ENCODE measurements at regions not wholly inside any gene's neighbourhood (a gene's known extent, or its start where the extent isn't known, plus 50 kb on each side); places are given as distances from the start of the nearest gene placed in this dataset.
A peak's percentile ranks its signal among the peaks of the same experiment; 100 is the strongest.

DNA sequence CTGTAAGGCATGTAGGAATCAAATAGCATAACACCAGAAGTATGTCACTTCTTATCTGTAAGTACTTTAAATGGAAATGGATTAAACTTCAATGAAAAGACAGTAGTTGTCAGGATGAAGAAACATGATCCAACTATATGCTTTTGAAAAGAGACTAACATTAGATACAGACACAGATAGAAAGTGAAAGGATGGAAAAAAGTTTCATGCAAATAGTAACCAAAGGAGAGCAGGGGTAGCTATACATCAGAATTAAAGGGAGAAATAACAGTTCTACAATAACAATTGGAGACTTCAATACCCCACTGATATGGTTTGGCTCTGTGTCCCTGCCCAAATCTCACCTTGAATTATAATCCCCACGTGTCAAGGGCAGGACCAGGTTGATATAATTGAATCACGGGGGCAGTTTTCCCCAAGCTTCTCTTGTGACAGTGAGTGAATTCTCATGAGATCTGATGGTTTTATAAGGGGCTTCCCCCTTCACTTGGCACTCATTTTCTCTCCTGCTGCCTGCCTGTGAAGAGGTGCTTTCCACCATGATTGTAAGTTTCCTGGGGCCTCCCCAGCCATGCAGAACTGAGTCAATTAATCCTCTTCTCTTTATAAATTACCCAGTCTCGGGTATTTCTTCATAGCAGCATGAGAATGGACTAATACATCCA, 205.4 kb upstream of the CDH2 start:
- Histone ChIP-seq H3K79me2 (ENCODE audit: control insufficient read depth, insufficient read depth, low read length) (no peaks in the 10 kb centered on the region), H2AFZ (ENCODE audit: control insufficient read depth, low read depth, low read length) (no peak overlapping the region), H3K4me1 (ENCODE audit: control insufficient read depth, insufficient read depth, low read length) (no peaks in the 10 kb centered on the region), H4K20me1 (ENCODE audit: control insufficient read depth, insufficient read depth) (no peaks in the 10 kb centered on the region), H3K9ac (ENCODE audit: control insufficient read depth, insufficient read depth, low read length) (no peak overlapping the region), H3K9me3 (replicated peaks; ENCODE audit: control insufficient read depth, insufficient read depth, low read length) (no peaks in the 10 kb centered on the region; the same call in 2 of the 3 replicates), H3K27ac (ENCODE audit: control insufficient read depth, insufficient read depth) (no peak overlapping the region), H3K4me3 (no peak overlapping the region), H3K4me2 (ENCODE audit: control insufficient read depth, insufficient read depth) (no peak overlapping the region), H3K27me3 (replicated peaks in 1 of 2; ENCODE audit: control insufficient read depth in 2 of 2, insufficient read depth in 2 of 2, low read length in 1 of 2) (no peaks in the 10 kb centered on the region), H3K36me3 (ENCODE audit: control insufficient read depth in 2 of 2, insufficient read depth in 2 of 2, low read length in 1 of 2) (no peaks in the 10 kb centered on the region)
- 0% methylated on average over 3 of the region's 3 CpGs for WGBS (ENCODE audit: insufficient coverage, insufficient replicate concordance, low lambda C conversion rate, missing lambda C conversion rate)
- no TSS peak for BruUV-seq (replicated peaks)
- RAD21 ChIA-PET (ENCODE audit: unreplicated experiment), result no interaction called here
- DNase-seq (ENCODE audit: low read depth, low spot score) (no peak), ATAC-seq (peak; percentile 80), FAIRE-seq (no peak)
- SMC1A ChIA-PET (ENCODE audit: uncharacterized antibody, unreplicated experiment), result interaction anchor here (0.8 kb wide), 1 partner anchor 752 kb away, joined by 4 read pairs; no protein-coding TSS in a partner anchor
- intact Hi-C loops (cut with micrococcal nuclease; ENCODE audit: unreplicated experiment), result no loop called here
- POLR2A ChIA-PET, result no interaction called here
- peak; percentile 54; the same call in 1 of the 2 replicates for TF ChIP-seq RAD51 (IDR thresholded peaks at IDR 0.05)
- peak; percentile 75 for TF ChIP-seq MEF2B (IDR thresholded peaks at IDR 0.05; ENCODE audit: partially characterized antibody, poor library complexity, severe bottlenecking)
- TF ChIP-seq, protein P1, sequence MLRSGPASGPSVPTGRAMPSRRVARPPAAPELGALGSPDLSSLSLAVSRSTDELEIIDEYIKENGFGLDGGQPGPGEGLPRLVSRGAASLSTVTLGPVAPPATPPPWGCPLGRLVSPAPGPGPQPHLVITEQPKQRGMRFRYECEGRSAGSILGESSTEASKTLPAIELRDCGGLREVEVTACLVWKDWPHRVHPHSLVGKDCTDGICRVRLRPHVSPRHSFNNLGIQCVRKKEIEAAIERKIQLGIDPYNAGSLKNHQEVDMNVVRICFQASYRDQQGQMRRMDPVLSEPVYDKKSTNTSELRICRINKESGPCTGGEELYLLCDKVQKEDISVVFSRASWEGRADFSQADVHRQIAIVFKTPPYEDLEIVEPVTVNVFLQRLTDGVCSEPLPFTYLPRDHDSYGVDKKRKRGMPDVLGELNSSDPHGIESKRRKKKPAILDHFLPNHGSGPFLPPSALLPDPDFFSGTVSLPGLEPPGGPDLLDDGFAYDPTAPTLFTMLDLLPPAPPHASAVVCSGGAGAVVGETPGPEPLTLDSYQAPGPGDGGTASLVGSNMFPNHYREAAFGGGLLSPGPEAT (IDR thresholded peaks at IDR 0.05; ENCODE audit: low read depth), result peak; percentile 76
- no peak for TF ChIP-seq EP300 (IDR thresholded peaks at IDR 0.05; ENCODE audit: borderline replicate concordance in 1 of 2, control insufficient read depth in 1 of 2, low read depth in 2 of 2, low read length in 2 of 2)
- peak in 1 of 2 experiments; percentile 16; a peak in 1 of 4 replicates for TF ChIP-seq IKZF2 (IDR thresholded peaks at IDR 0.05)
- peak in 1 of 2 experiments; percentile 39; a peak in 1 of 4 replicates for TF ChIP-seq BHLHE40 (IDR thresholded peaks at IDR 0.05; ENCODE audit: borderline replicate concordance in 1 of 2, low read depth in 2 of 2, low read length in 1 of 2)
- TF ChIP-seq MTA2 (IDR thresholded peaks at IDR 0.05; ENCODE audit: low read depth), result peak; percentile 50; the same call in 1 of the 2 replicates
- TF ChIP-seq CBX3 (IDR thresholded peaks at IDR 0.05; ENCODE audit: borderline replicate concordance, low read depth), result no peak
- CTCF ChIA-PET, result interaction anchor here (0.6 to 0.7 kb wide), 2 partner anchors 538 to 663 kb away, joined by 3 read pairs; no protein-coding TSS in a partner anchor
- in situ Hi-C loops (cut with MboI), result no loop called here
